ENCODE measurements at regions not wholly inside any gene's neighbourhood (a gene's known extent, or its start where the extent isn't known, plus 50 kb on each side); places are given as distances from the start of the nearest gene placed in this dataset.

DNA sequence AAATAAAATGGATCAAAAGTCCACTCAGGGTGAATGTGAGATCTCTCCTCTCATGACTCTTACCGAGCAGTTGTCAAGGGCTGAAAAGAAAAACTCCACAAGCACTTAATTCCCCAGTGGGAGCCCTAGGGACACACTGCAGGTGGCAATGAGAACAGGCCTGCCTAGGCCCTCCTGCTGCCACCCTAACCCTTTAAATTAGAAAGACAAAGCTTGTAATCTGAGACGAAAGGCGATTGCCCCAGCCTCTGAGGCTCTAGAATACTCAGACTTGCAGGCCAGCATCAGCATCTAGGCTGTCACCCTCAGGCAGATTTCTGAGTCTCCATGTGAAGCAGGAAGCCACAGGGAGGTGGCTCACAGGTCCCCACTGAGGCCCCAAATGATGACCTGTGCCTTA is 457.0 kb upstream of the MYT1L start:
- TF ChIP-seq, protein P1, sequence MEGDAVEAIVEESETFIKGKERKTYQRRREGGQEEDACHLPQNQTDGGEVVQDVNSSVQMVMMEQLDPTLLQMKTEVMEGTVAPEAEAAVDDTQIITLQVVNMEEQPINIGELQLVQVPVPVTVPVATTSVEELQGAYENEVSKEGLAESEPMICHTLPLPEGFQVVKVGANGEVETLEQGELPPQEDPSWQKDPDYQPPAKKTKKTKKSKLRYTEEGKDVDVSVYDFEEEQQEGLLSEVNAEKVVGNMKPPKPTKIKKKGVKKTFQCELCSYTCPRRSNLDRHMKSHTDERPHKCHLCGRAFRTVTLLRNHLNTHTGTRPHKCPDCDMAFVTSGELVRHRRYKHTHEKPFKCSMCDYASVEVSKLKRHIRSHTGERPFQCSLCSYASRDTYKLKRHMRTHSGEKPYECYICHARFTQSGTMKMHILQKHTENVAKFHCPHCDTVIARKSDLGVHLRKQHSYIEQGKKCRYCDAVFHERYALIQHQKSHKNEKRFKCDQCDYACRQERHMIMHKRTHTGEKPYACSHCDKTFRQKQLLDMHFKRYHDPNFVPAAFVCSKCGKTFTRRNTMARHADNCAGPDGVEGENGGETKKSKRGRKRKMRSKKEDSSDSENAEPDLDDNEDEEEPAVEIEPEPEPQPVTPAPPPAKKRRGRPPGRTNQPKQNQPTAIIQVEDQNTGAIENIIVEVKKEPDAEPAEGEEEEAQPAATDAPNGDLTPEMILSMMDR (conservative IDR thresholded peaks at IDR 0.05 in 1 of 2, IDR thresholded peaks at IDR 0.05 in 1 of 2; ENCODE audit: low read depth in 1 of 2, low read length in 2 of 2): no peak
- no peak for TF ChIP-seq EZH2 (IDR thresholded peaks at IDR 0.05; ENCODE audit: low read length, missing control alignments)

All from fibroblast of lung (primary cell).